Liver (tissue), 8 donors: ENCODE measurements at regions not wholly inside any gene's neighbourhood (a gene's known extent, or its start where the extent isn't known, plus 50 kb on each side); places are given as distances from the start of the nearest gene placed in this dataset.

Experiments
- DNase-seq: peaks from one replicate; pipeline ENCODE4 v3.0.0-alpha.2; 2017; ENCODE audit warnings: low spot score
- H3K27ac ChIP-seq, 2 donors: one replicate each; pipeline ENCODE4 v1.7.0; 2013; ENCODE audit warnings: inconsistent platforms in 2 of 2, low read length in 2 of 2, control low read depth in 1 of 2, low read depth in 1 of 2, mild to moderate bottlenecking in 1 of 2
- H3K27me3 ChIP-seq, 4 donors: one replicate each; pipeline versions ENCODE4 v1.6.1 to v1.7.0; 2013; ENCODE audit warnings: low read length in 3 of 4, inconsistent platforms in 1 of 4, mild to moderate bottlenecking in 1 of 4, moderate library complexity in 1 of 4; ENCODE audit not compliant: control insufficient read depth in 4 of 4, insufficient read depth in 4 of 4
- H3K36me3 ChIP-seq, 4 donors: one replicate each; pipeline versions ENCODE4 v1.6.1 to v1.7.0; 2013; ENCODE audit warnings: low read length in 3 of 4, mild to moderate bottlenecking in 3 of 4, low read depth in 1 of 4, moderate library complexity in 1 of 4; ENCODE audit not compliant: control insufficient read depth in 4 of 4, insufficient read depth in 3 of 4
- H3K4me1 ChIP-seq, 4 donors: one replicate each; pipeline versions ENCODE4 v1.6.1 to v1.7.0; 2013; ENCODE audit warnings: low read length in 3 of 4, mild to moderate bottlenecking in 3 of 4, moderate library complexity in 1 of 4; ENCODE audit not compliant: control insufficient read depth in 4 of 4, insufficient read depth in 4 of 4
- H3K4me3 ChIP-seq, 3 donors: one replicate each; pipeline versions ENCODE4 v1.6.1 to v1.7.0; 2013; ENCODE audit warnings: low read length in 3 of 3, control low read depth in 1 of 3, low read depth in 1 of 3, mild to moderate bottlenecking in 1 of 3
- H3K9ac ChIP-seq, 2 donors: one replicate each; pipeline ENCODE4 v1.7.0; 2013; ENCODE audit warnings: low read length in 2 of 2, mild to moderate bottlenecking in 2 of 2, moderate library complexity in 2 of 2, control low read depth in 1 of 2, low read depth in 1 of 2
- H3K9me3 ChIP-seq, 4 donors: one replicate each; pipeline versions ENCODE4 v1.6.1 to v1.7.0; 2013; ENCODE audit warnings: low read length in 3 of 4; ENCODE audit not compliant: control insufficient read depth in 4 of 4
- EGR1 ChIP-seq, 2 donors: IDR thresholded peaks; 2 replicates each; pipeline ENCODE4 v1.6.1; 2016 to 2018; ENCODE audit warnings: antibody characterized with exemption in 2 of 2, low read depth in 2 of 2
- FOXA1 ChIP-seq: IDR thresholded peaks from 2 replicates; pipeline ENCODE4 v1.6.1; 2016; ENCODE audit warnings: antibody characterized with exemption
- FOXA2 ChIP-seq: IDR thresholded peaks from 2 replicates; pipeline ENCODE4 v1.6.1; 2016; ENCODE audit warnings: antibody characterized with exemption
- GABPA ChIP-seq, 2 donors: IDR thresholded peaks in 1 of 2; conservative IDR thresholded peaks in 1 of 2; 2 replicates each; pipeline ENCODE4 v1.6.1; 2016; ENCODE audit warnings: antibody characterized with exemption in 2 of 2, mild to moderate bottlenecking in 1 of 2, moderate library complexity in 1 of 2
- HNF4A ChIP-seq, 2 donors: conservative IDR thresholded peaks; 2 replicates each; pipeline ENCODE4 v1.6.1; 2016; ENCODE audit warnings: antibody characterized with exemption in 2 of 2, mild to moderate bottlenecking in 2 of 2
- HNF4G ChIP-seq: IDR thresholded peaks from 2 replicates; pipeline ENCODE4 v1.6.1; 2016; ENCODE audit warnings: antibody characterized with exemption
- JUND ChIP-seq, 2 donors: IDR thresholded peaks; 2 replicates each; pipeline ENCODE4 v1.6.1; 2016; ENCODE audit warnings: antibody characterized with exemption in 2 of 2
- MAX ChIP-seq: IDR thresholded peaks from 2 replicates; pipeline ENCODE4 v1.6.1; 2016; ENCODE audit warnings: antibody characterized with exemption
- NR2F2 ChIP-seq: IDR thresholded peaks from 2 replicates; pipeline ENCODE4 v1.6.1; 2016; ENCODE audit warnings: antibody characterized with exemption
- RXRA ChIP-seq, 2 donors: IDR thresholded peaks; 2 replicates each; pipeline ENCODE4 v1.6.1; 2017 to 2018; ENCODE audit warnings: antibody characterized with exemption in 2 of 2, mild to moderate bottlenecking in 1 of 2
- SP1 ChIP-seq: IDR thresholded peaks from 2 replicates; pipeline ENCODE4 v1.6.1; 2018; ENCODE audit warnings: antibody characterized with exemption, mild to moderate bottlenecking
- TAF1 ChIP-seq: conservative IDR thresholded peaks from 2 replicates; pipeline ENCODE4 v1.6.1; 2016; ENCODE audit warnings: antibody characterized with exemption, mild to moderate bottlenecking
- YY1 ChIP-seq: IDR thresholded peaks from 2 replicates; pipeline ENCODE4 v1.6.1; 2016; ENCODE audit warnings: antibody characterized with exemption, mild to moderate bottlenecking
- ZBTB33 ChIP-seq: IDR thresholded peaks from 2 replicates; pipeline ENCODE4 v1.6.1; 2016; ENCODE audit warnings: antibody characterized with exemption
- WGBS: extraction: QIAGEN DNeasy Blood & Tissue Kit; methylation state at CpG from one replicate; pipeline ENCODE4 v1.1.7; 2013; 5-methylcytosine and 5-hydroxymethylcytosine counted together
- TF ChIP-seq, protein P1 (sequence below): IDR thresholded peaks from 2 replicates; pipeline ENCODE4 v1.6.1; 2016; ENCODE audit warnings: antibody characterized with exemption
- TF ChIP-seq, protein P2 (sequence below): fragments of 150-350 bp; IDR thresholded peaks from 2 replicates; pipeline ENCODE4 v1.5.1; 2017; ENCODE audit warnings: improper control_type of control experiment, low read depth, low read length; ENCODE audit not compliant: missing input control
- donor health status: healthy.
- donor health status: healthy.
- donor health status: healthy.
- donor health status: healthy.
- donor health status: healthy.

GRCh38 chr4:1490011-1490653 lies 83.9 kb upstream of the NKX1-1 start:
- Histone ChIP-seq H3K9ac (no peak overlapping the region), H3K36me3 (no peaks in the 10 kb centered on the region), H3K27ac (no peak overlapping the region), H3K4me3 (no peak overlapping the region), H3K27me3 (peaks cover 0 to 3% (median 0%) of the 10 kb centered on the region in 4 donors), H3K4me1 (no peaks in the 10 kb centered on the region), H3K9me3 (peaks cover 2 to 15% (median 7%) of the 10 kb centered on the region in 4 donors)
- DNase-seq = no peak
- 89% methylated on average over 32 of the region's 32 CpGs for WGBS
- TF ChIP-seq YY1 (no peak), SP1 (no peak), FOXA1 (no peak), GABPA (IDR thresholded peaks at IDR 0.05 in 1 of 2, conservative IDR thresholded peaks at IDR 0.05 in 1 of 2) (no peak), RXRA (IDR thresholded peaks at IDR 0.05) (no peak), HNF4G (no peak), HNF4A (conservative IDR thresholded peaks at IDR 0.05) (no peak), ZBTB33 (no peak), JUND (IDR thresholded peaks at IDR 0.05) (no peak), EGR1 (IDR thresholded peaks at IDR 0.05; ENCODE audit: low read depth in 2 of 2) (no peak), FOXA2 (no peak)
- TF ChIP-seq, protein P1, sequence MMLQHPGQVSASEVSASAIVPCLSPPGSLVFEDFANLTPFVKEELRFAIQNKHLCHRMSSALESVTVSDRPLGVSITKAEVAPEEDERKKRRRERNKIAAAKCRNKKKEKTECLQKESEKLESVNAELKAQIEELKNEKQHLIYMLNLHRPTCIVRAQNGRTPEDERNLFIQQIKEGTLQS = no peak
- TF ChIP-seq, protein P2, sequence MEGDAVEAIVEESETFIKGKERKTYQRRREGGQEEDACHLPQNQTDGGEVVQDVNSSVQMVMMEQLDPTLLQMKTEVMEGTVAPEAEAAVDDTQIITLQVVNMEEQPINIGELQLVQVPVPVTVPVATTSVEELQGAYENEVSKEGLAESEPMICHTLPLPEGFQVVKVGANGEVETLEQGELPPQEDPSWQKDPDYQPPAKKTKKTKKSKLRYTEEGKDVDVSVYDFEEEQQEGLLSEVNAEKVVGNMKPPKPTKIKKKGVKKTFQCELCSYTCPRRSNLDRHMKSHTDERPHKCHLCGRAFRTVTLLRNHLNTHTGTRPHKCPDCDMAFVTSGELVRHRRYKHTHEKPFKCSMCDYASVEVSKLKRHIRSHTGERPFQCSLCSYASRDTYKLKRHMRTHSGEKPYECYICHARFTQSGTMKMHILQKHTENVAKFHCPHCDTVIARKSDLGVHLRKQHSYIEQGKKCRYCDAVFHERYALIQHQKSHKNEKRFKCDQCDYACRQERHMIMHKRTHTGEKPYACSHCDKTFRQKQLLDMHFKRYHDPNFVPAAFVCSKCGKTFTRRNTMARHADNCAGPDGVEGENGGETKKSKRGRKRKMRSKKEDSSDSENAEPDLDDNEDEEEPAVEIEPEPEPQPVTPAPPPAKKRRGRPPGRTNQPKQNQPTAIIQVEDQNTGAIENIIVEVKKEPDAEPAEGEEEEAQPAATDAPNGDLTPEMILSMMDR = no peak

- WGBS = 75% methylated on average over 9 of the region's 9 CpGs
- Histone ChIP-seq H3K4me3 (no peak overlapping the region), H3K27me3 (peaks cover 0 to 3% (median 0%) of the 10 kb centered on the region in 4 donors), H3K27ac (no peak overlapping the region), H3K36me3 (no peaks in the 10 kb centered on the region), H3K4me1 (no peaks in the 10 kb centered on the region), H3K9ac (no peak overlapping the region), H3K9me3 (peaks cover 2 to 19% (median 8%) of the 10 kb centered on the region in 4 donors)
- TF ChIP-seq, protein P2 = no peak
- no peak for TF ChIP-seq HNF4G
- TF ChIP-seq GABPA (IDR thresholded peaks at IDR 0.05 in 1 of 2, conservative IDR thresholded peaks at IDR 0.05 in 1 of 2) = no peak
- no peak for TF ChIP-seq ZBTB33
- TF ChIP-seq NR2F2 = no peak
- TF ChIP-seq MAX = no peak
- no peak for TF ChIP-seq YY1
- no peak for TF ChIP-seq RXRA (IDR thresholded peaks at IDR 0.05)
- TF ChIP-seq EGR1 (IDR thresholded peaks at IDR 0.05; ENCODE audit: low read depth in 2 of 2) = no peak
- no peak for TF ChIP-seq TAF1
- no peak for TF ChIP-seq FOXA2
- TF ChIP-seq HNF4A (conservative IDR thresholded peaks at IDR 0.05) = no peak
- TF ChIP-seq JUND (IDR thresholded peaks at IDR 0.05) = no peak
- no peak for DNase-seq
These were observed 83.4 kb upstream of the NKX1-1 start for GRCh38 chr4:1489639-1489995.
